GM23338 (cell line): ENCODE measurements at regions not wholly inside any gene's neighbourhood (a gene's known extent, or its start where the extent isn't known, plus 50 kb on each side); places are given as distances from the start of the nearest gene placed in this dataset.

Experiments
- ATAC-seq: fragments of 200-7000 bp; cut with Tn5 transposase; 3 replicates; pipeline ENCODE4 v1.9.1; 2020
- DNase-seq: peaks from one replicate; pipeline ENCODE4 v3.0.0-alpha.2; 2015; ENCODE audit warnings: low spot score
- H2AFZ ChIP-seq: fragments of 200-600 bp; sonication (generic); 2 replicates; pipeline ENCODE4 v1.8.0; 2016; ENCODE audit warnings: antibody characterized with exemption, mild to moderate bottlenecking, moderate library complexity
- H3F3A ChIP-seq: fragments of 200-600 bp; sonication (generic); replicated peaks from 2 replicates; pipeline ENCODE4 v1.8.0; 2017; ENCODE audit warnings: antibody characterized with exemption, mixed run types, low read depth
- H3K27ac ChIP-seq: fragments of 200-600 bp; sonication (generic); 2 replicates; pipeline ENCODE4 v1.6.1; 2016; ENCODE audit warnings: low read depth
- H3K27me3 ChIP-seq: fragments of 200-600 bp; sonication (generic); 2 replicates; pipeline ENCODE4 v1.8.0; 2016; ENCODE audit warnings: mild to moderate bottlenecking, mixed run types, moderate library complexity; ENCODE audit not compliant: insufficient read depth
- H3K36me3 ChIP-seq: fragments of 200-600 bp; sonication (generic); 2 replicates; pipeline ENCODE4 v1.8.0; 2016; ENCODE audit warnings: mild to moderate bottlenecking; ENCODE audit not compliant: insufficient read depth
- H3K4me1 ChIP-seq: fragments of 200-600 bp; sonication (generic); 2 replicates; pipeline ENCODE4 v1.8.0; 2016; ENCODE audit warnings: mild to moderate bottlenecking, moderate library complexity; ENCODE audit not compliant: insufficient read depth
- H3K4me2 ChIP-seq: fragments of 200-600 bp; sonication (generic); 2 replicates; pipeline ENCODE4 v1.7.1; 2017; ENCODE audit warnings: mixed run types
- H3K4me3 ChIP-seq: fragments of 200-600 bp; sonication (generic); 2 replicates; pipeline ENCODE4 v1.6.1; 2016; ENCODE audit warnings: mixed run types
- H3K79me2 ChIP-seq: fragments of 200-600 bp; sonication (generic); replicated peaks from 2 replicates; pipeline ENCODE4 v1.8.0; 2017; ENCODE audit warnings: mild to moderate bottlenecking; ENCODE audit not compliant: insufficient read depth
- H3K9me2 ChIP-seq: fragments of 200-600 bp; sonication (generic); 2 replicates; pipeline ENCODE4 v1.8.0; 2017; ENCODE audit not compliant: insufficient read depth
- H4K20me1 ChIP-seq: fragments of 200-600 bp; sonication (generic); replicated peaks from 2 replicates; pipeline ENCODE4 v1.8.0; 2017; ENCODE audit warnings: mild to moderate bottlenecking; ENCODE audit not compliant: insufficient read depth
- H3K27ac Mint-ChIP-seq: 2 replicates; pipeline ENCODE4 v1.8.0; 2020; ENCODE audit warnings: inconsistent platforms, mild to moderate bottlenecking, moderate library complexity, mixed read lengths
- H3K27me3 Mint-ChIP-seq: 3 replicates; pipeline ENCODE4 v1.8.0; 2022; ENCODE audit warnings: low read depth, mild to moderate bottlenecking, moderate library complexity, mixed read lengths, inconsistent platforms; ENCODE audit not compliant: insufficient read depth, poor library complexity
- H3K36me3 Mint-ChIP-seq: 3 replicates; pipeline ENCODE4 v1.8.0; 2021; ENCODE audit warnings: low read depth, mild to moderate bottlenecking, inconsistent platforms, moderate library complexity, mixed read lengths
- H3K4me1 Mint-ChIP-seq: 3 replicates; pipeline ENCODE4 v1.8.0; 2020; ENCODE audit warnings: mild to moderate bottlenecking, inconsistent platforms, mixed read lengths
- H3K4me3 Mint-ChIP-seq: 3 replicates; pipeline ENCODE4 v1.8.0; 2021; ENCODE audit warnings: moderate library complexity, mild to moderate bottlenecking, inconsistent platforms, mixed read lengths
- H3K9me3 Mint-ChIP-seq: 3 replicates; pipeline ENCODE4 v1.8.0; 2020; ENCODE audit warnings: moderate library complexity, mild to moderate bottlenecking, inconsistent platforms, mixed read lengths
- CREB1 ChIP-seq: fragments of 250-450 bp; sonication (Bioruptor Pico); IDR thresholded peaks from 2 replicates; pipeline ENCODE4 v1.5.0; 2020; ENCODE audit warnings: low read depth, mild to moderate bottlenecking, moderate library complexity
- CTCF ChIP-seq, 2 experiments: fragments of 200-600 bp in 1 of 2; sonication (generic) in 1 of 2; conservative IDR thresholded peaks; 2 replicates each; pipeline versions ENCODE4 v1.5.1 to v1.6.1; 2016 to 2017; ENCODE audit warnings: antibody characterized with exemption in 2 of 2, low read depth in 2 of 2, mild to moderate bottlenecking in 2 of 2, moderate library complexity in 1 of 2
- ETS1 ChIP-seq: IDR thresholded peaks from 2 replicates; pipeline ENCODE4 v1.6.1; 2016; ENCODE audit warnings: antibody characterized with exemption
- EZH2 ChIP-seq: fragments of 200-600 bp; sonication (generic); IDR thresholded peaks from one replicate; pipeline ENCODE4 v1.8.0; 2017; ENCODE audit warnings: antibody characterized with exemption, mild to moderate bottlenecking, low read depth; ENCODE audit not compliant: unreplicated experiment
- EZH2phosphoT487 ChIP-seq: fragments of 200-600 bp; sonication (generic); IDR thresholded peaks from one replicate; pipeline ENCODE4 v1.8.1; 2018; ENCODE audit warnings: antibody characterized with exemption; ENCODE audit not compliant: unreplicated experiment
- JUNB ChIP-seq: IDR thresholded peaks from one replicate; pipeline ENCODE4 v1.6.1; 2016; ENCODE audit warnings: antibody characterized with exemption; ENCODE audit not compliant: unreplicated experiment
- NANOG ChIP-seq: IDR thresholded peaks from 2 replicates; pipeline ENCODE4 v1.6.1; 2016; ENCODE audit warnings: antibody characterized with exemption, borderline replicate concordance
- POLR2AphosphoS5 ChIP-seq: IDR thresholded peaks from 2 replicates; pipeline ENCODE4 v1.6.1; 2016; ENCODE audit warnings: antibody characterized with exemption, low read depth
- REST ChIP-seq: IDR thresholded peaks from one replicate; pipeline ENCODE4 v1.6.1; 2018; ENCODE audit warnings: antibody characterized with exemption; ENCODE audit not compliant: unreplicated experiment
- STAT1 ChIP-seq: IDR thresholded peaks from one replicate; pipeline ENCODE4 v1.6.1; 2016; ENCODE audit warnings: antibody characterized with exemption; ENCODE audit not compliant: unreplicated experiment
- ZNF114 ChIP-seq: fragments of 250-450 bp; sonication (Bioruptor Pico); IDR thresholded peaks from 2 replicates; pipeline ENCODE4 v1.5.0; 2020; ENCODE audit warnings: mild to moderate bottlenecking, moderate library complexity
- ZNF331 ChIP-seq: fragments of 250-450 bp; sonication (Bioruptor Pico); IDR thresholded peaks from 2 replicates; pipeline ENCODE4 v1.5.0; 2020; ENCODE audit warnings: low read depth, mild to moderate bottlenecking, moderate library complexity
- ZNF462 ChIP-seq: fragments of 250-450 bp; sonication (Bioruptor Pico); IDR thresholded peaks from 2 replicates; pipeline ENCODE4 v1.5.0; 2020; ENCODE audit warnings: mild to moderate bottlenecking, moderate library complexity

- peaks cover 7% of the 10 kb centered on the region; the same call in 1 of the 2 replicates for H3K9me2 ChIP-seq
- H3K4me3 Mint-ChIP-seq = no peak overlapping the region
- H2AFZ ChIP-seq = no peak overlapping the region
- no peaks in the 10 kb centered on the region for H3K4me1 ChIP-seq
- H3K4me1 Mint-ChIP-seq = peaks cover 11% of the 10 kb centered on the region
- no peak overlapping the region for H3K4me2 ChIP-seq
- DNase-seq (no peak), ATAC-seq (no peak)
- H3K36me3 Mint-ChIP-seq = no peaks in the 10 kb centered on the region
- no peak overlapping the region for H3K27ac ChIP-seq
- H3K36me3 ChIP-seq = no peaks in the 10 kb centered on the region
- H3K79me2 ChIP-seq = no peaks in the 10 kb centered on the region
- no peak overlapping the region for H3K4me3 ChIP-seq
- no peak overlapping the region for H3K27ac Mint-ChIP-seq
- no peaks in the 10 kb centered on the region for H3K27me3 Mint-ChIP-seq
- H3K27me3 ChIP-seq = no peaks in the 10 kb centered on the region
- H3F3A ChIP-seq = no peaks in the 10 kb centered on the region
- no peaks in the 10 kb centered on the region for H3K9me3 Mint-ChIP-seq
- no peaks in the 10 kb centered on the region for H4K20me1 ChIP-seq
- TF ChIP-seq ZNF114 (CRISPR knock-in tag) (no peak), CTCF (conservative IDR thresholded peaks at IDR 0.05; ENCODE audit: low read depth in 2 of 2) (no peak), NANOG (no peak), JUNB (no peak), EZH2 (no peak), EZH2phosphoT487 (no peak), STAT1 (no peak), POLR2AphosphoS5 (no peak), REST (no peak), ETS1 (no peak), ZNF462 (no peak), CREB1 (CRISPR knock-in tag) (no peak), ZNF331 (CRISPR knock-in tag) (no peak)
These were observed 430.4 kb downstream of the IRS2 start for GRCh38 chr13:109355875-109356434.
